H1 (cell line): ENCODE measurements at regions not wholly inside any gene's neighbourhood (a gene's known extent, or its start where the extent isn't known, plus 50 kb on each side); places are given as distances from the start of the nearest gene placed in this dataset.

Experiments
- POLR2AphosphoS5 ChIP-seq: IDR thresholded peaks from 2 replicates; pipeline ENCODE4 v1.6.1; 2011; ENCODE audit warnings: low read depth, low read length
- USF2 ChIP-seq: IDR thresholded peaks from 2 replicates; pipeline ENCODE4 v1.6.1; 2011; ENCODE audit warnings: low read length, improper control_type of control experiment
- TF ChIP-seq, protein P1 (sequence below): fragments of 300-600 bp; sonication (generic); IDR thresholded peaks from 2 replicates; pipeline ENCODE4 v1.7.1; 2012; ENCODE audit warnings: low read length, moderate library complexity, mild to moderate bottlenecking, inconsistent platforms; ENCODE audit not compliant: insufficient replicate concordance

DNA sequence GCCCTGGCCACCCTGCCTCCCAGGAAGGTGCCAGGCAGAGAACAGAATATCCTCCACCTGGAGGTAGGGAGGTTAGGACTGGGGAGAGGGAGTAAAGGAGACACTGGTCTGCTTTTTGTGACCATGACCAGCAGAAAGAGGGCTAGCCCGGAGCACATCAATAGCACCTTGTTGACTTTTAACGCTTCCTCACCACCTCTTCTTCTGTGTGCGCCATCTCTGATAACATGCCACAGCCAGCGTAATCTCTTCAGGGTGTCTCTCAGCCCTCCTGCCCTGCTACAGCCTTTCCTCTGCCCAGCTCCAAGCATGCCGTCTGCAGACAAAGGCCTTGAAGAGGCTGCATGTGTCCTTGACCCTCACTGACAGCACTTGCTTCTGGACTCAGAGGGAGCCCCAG lies 50.9 kb upstream of the GJA5 start (continued):
- TF ChIP-seq, protein P1, sequence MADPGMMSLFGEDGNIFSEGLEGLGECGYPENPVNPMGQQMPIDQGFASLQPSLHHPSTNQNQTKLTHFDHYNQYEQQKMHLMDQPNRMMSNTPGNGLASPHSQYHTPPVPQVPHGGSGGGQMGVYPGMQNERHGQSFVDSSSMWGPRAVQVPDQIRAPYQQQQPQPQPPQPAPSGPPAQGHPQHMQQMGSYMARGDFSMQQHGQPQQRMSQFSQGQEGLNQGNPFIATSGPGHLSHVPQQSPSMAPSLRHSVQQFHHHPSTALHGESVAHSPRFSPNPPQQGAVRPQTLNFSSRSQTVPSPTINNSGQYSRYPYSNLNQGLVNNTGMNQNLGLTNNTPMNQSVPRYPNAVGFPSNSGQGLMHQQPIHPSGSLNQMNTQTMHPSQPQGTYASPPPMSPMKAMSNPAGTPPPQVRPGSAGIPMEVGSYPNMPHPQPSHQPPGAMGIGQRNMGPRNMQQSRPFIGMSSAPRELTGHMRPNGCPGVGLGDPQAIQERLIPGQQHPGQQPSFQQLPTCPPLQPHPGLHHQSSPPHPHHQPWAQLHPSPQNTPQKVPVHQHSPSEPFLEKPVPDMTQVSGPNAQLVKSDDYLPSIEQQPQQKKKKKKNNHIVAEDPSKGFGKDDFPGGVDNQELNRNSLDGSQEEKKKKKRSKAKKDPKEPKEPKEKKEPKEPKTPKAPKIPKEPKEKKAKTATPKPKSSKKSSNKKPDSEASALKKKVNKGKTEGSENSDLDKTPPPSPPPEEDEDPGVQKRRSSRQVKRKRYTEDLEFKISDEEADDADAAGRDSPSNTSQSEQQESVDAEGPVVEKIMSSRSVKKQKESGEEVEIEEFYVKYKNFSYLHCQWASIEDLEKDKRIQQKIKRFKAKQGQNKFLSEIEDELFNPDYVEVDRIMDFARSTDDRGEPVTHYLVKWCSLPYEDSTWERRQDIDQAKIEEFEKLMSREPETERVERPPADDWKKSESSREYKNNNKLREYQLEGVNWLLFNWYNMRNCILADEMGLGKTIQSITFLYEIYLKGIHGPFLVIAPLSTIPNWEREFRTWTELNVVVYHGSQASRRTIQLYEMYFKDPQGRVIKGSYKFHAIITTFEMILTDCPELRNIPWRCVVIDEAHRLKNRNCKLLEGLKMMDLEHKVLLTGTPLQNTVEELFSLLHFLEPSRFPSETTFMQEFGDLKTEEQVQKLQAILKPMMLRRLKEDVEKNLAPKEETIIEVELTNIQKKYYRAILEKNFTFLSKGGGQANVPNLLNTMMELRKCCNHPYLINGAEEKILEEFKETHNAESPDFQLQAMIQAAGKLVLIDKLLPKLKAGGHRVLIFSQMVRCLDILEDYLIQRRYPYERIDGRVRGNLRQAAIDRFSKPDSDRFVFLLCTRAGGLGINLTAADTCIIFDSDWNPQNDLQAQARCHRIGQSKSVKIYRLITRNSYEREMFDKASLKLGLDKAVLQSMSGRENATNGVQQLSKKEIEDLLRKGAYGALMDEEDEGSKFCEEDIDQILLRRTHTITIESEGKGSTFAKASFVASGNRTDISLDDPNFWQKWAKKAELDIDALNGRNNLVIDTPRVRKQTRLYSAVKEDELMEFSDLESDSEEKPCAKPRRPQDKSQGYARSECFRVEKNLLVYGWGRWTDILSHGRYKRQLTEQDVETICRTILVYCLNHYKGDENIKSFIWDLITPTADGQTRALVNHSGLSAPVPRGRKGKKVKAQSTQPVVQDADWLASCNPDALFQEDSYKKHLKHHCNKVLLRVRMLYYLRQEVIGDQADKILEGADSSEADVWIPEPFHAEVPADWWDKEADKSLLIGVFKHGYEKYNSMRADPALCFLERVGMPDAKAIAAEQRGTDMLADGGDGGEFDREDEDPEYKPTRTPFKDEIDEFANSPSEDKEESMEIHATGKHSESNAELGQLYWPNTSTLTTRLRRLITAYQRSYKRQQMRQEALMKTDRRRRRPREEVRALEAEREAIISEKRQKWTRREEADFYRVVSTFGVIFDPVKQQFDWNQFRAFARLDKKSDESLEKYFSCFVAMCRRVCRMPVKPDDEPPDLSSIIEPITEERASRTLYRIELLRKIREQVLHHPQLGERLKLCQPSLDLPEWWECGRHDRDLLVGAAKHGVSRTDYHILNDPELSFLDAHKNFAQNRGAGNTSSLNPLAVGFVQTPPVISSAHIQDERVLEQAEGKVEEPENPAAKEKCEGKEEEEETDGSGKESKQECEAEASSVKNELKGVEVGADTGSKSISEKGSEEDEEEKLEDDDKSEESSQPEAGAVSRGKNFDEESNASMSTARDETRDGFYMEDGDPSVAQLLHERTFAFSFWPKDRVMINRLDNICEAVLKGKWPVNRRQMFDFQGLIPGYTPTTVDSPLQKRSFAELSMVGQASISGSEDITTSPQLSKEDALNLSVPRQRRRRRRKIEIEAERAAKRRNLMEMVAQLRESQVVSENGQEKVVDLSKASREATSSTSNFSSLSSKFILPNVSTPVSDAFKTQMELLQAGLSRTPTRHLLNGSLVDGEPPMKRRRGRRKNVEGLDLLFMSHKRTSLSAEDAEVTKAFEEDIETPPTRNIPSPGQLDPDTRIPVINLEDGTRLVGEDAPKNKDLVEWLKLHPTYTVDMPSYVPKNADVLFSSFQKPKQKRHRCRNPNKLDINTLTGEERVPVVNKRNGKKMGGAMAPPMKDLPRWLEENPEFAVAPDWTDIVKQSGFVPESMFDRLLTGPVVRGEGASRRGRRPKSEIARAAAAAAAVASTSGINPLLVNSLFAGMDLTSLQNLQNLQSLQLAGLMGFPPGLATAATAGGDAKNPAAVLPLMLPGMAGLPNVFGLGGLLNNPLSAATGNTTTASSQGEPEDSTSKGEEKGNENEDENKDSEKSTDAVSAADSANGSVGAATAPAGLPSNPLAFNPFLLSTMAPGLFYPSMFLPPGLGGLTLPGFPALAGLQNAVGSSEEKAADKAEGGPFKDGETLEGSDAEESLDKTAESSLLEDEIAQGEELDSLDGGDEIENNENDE, result no peak
- TF ChIP-seq POLR2AphosphoS5 (no peak), USF2 (no peak)
